ENCODE measurements at regions not wholly inside any gene's neighbourhood (a gene's known extent, or its start where the extent isn't known, plus 50 kb on each side); places are given as distances from the start of the nearest gene placed in this dataset.

DNA sequence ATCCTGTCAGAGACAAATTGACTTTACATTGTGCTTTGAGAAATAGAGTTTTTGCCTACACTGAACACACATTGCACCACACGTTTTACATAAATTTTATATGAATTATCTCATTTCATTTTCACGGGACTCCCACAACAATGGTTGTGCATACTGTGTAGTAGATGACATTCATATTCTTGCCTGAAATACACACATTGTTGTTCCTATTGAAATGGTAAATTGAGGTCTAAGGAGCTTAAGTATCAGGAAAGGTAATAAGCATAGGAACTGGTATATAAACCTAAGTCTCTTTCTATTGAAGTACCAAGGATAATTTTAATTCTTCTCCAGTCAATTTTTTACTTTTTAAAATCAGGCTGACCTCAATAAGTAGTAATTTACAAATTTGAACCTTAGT is 473.7 kb upstream of the DEPDC1 start:
- intact Hi-C loops (cut with DNase I, micrococcal nuclease): no loop called here
- ChIA-PET CTCF (no interaction called here), POLR2A (no interaction called here)

DNA sequence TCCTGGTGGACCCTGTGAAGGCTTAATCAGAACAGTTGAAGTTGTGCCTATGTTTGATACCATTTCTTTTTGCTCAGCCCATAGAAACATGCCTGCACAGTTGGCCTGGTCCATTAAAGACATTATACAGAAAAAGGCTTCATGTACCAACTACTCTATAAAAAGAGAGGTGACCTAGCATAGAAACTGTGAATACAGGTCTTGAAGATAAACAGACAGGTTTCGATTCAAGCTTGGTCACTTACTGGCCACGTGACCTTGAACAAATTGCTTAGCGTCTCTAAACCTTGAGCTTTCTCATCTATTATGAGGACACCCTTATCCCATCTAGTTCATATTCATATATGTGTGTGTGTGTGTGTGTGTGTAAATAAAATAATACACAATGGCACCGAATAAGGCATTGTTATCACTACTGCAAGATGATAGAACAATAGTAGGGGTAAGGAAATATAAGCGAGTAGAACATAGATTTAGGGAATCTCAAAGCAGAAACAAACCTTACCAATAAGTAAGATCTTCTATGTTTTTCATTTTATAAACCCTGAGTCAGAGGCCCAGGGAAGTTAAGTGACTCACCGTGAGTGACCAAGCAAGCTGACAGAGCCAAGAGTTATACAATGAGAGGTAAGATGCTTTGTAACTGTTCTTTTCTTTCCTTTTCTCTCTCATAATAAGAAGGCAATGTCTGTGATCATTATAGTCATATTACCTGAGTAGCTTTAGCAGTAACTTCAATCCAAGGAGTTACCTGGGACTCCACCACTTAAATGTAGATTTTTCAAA is 476.8 kb upstream of the DEPDC1 start:
- ChIA-PET POLR2A (no interaction called here), CTCF (no interaction called here)
- Mint-ChIP-seq H3K36me3 (ENCODE audit: low read depth) (no peaks in the 10 kb centered on the region), H3K4me3 (no peak overlapping the region), H3K4me1 (ENCODE audit: low read depth) (no peaks in the 10 kb centered on the region), H3K9me3 (peaks cover 3% of the 10 kb centered on the region), H3K27ac (no peak overlapping the region), H3K27me3 (no peaks in the 10 kb centered on the region)
- Histone ChIP-seq H3K36me3 (ENCODE audit: insufficient read depth, low read length) (no peaks in the 10 kb centered on the region), H3K9me3 (ENCODE audit: control insufficient read depth in 1 of 2, insufficient read depth in 1 of 2, low read length in 2 of 2) (no peaks in the 10 kb centered on the region), H3K27ac (ENCODE audit: low read depth in 1 of 2, low read length in 2 of 2) (no peak overlapping the region), H3K4me3 (ENCODE audit: low read length) (no peak overlapping the region), H3K4me1 (ENCODE audit: insufficient read depth, low read length) (no peaks in the 10 kb centered on the region), H3K27me3 (ENCODE audit: control insufficient read depth in 1 of 2, insufficient read depth in 2 of 2, low read length in 2 of 2) (no peaks in the 10 kb centered on the region)
- no peak for ATAC-seq (ENCODE audit: poor library complexity)
- intact Hi-C loops (cut with DNase I, micrococcal nuclease): no loop called here
- no peak for DNase-seq
- TF ChIP-seq, protein P1, sequence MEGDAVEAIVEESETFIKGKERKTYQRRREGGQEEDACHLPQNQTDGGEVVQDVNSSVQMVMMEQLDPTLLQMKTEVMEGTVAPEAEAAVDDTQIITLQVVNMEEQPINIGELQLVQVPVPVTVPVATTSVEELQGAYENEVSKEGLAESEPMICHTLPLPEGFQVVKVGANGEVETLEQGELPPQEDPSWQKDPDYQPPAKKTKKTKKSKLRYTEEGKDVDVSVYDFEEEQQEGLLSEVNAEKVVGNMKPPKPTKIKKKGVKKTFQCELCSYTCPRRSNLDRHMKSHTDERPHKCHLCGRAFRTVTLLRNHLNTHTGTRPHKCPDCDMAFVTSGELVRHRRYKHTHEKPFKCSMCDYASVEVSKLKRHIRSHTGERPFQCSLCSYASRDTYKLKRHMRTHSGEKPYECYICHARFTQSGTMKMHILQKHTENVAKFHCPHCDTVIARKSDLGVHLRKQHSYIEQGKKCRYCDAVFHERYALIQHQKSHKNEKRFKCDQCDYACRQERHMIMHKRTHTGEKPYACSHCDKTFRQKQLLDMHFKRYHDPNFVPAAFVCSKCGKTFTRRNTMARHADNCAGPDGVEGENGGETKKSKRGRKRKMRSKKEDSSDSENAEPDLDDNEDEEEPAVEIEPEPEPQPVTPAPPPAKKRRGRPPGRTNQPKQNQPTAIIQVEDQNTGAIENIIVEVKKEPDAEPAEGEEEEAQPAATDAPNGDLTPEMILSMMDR (IDR thresholded peaks at IDR 0.05): no peak

More for the DNA sequence above, 473.7 kb upstream of the DEPDC1 start:
- Histone ChIP-seq H3K27me3 (ENCODE audit: control insufficient read depth in 1 of 2, insufficient read depth in 2 of 2, low read length in 2 of 2) (no peaks in the 10 kb centered on the region), H3K4me3 (ENCODE audit: low read length) (no peak overlapping the region), H3K4me1 (ENCODE audit: insufficient read depth, low read length) (no peaks in the 10 kb centered on the region), H3K9me3 (ENCODE audit: control insufficient read depth in 1 of 2, insufficient read depth in 1 of 2, low read length in 2 of 2) (no peaks in the 10 kb centered on the region), H3K27ac (ENCODE audit: low read depth in 1 of 2, low read length in 2 of 2) (no peak overlapping the region), H3K36me3 (ENCODE audit: insufficient read depth, low read length) (no peaks in the 10 kb centered on the region)
- no peaks in the 10 kb centered on the region for H3K36me3 Mint-ChIP-seq (ENCODE audit: low read depth)
- no peaks in the 10 kb centered on the region for H3K4me1 Mint-ChIP-seq (ENCODE audit: low read depth)
- no peaks in the 10 kb centered on the region for H3K27me3 Mint-ChIP-seq
- TF ChIP-seq, protein P1 (IDR thresholded peaks at IDR 0.05): no peak
- DNase-seq (no peak), ATAC-seq (ENCODE audit: poor library complexity) (no peak)
- peaks cover 4% of the 10 kb centered on the region for H3K9me3 Mint-ChIP-seq
- H3K4me3 Mint-ChIP-seq: no peak overlapping the region
- no peak overlapping the region for H3K27ac Mint-ChIP-seq

DNA sequence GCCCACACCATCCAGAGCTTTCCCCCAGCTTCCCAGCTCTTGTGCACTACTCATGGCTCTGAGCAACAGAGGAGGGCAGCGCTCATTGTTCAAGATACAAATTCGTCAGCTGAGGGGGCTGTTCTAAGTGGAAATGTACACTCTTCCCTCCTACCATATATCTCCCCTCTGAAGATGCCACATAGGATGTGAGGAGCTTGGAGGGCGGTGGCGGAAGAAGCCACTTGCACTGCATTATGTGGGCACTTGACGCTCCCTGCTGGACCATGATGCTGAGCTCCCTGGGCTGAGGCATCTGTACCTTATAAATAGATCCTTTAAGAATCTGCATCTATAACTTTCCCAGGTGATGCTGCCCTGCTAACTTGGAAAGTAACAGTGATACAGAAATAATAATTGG is 477.6 kb upstream of the DEPDC1 start:
- POLR2A ChIA-PET: no interaction called here
- no peak overlapping the region for H3K4me3 ChIP-seq (ENCODE audit: low read length)
- ATAC-seq (ENCODE audit: poor library complexity) (no peak), DNase-seq (no peak)
- no peak overlapping the region for H3K27ac ChIP-seq (ENCODE audit: low read depth in 1 of 2, low read length in 2 of 2)
- no peak overlapping the region for H3K27ac Mint-ChIP-seq
- H3K4me1 ChIP-seq (ENCODE audit: insufficient read depth, low read length): no peaks in the 10 kb centered on the region
- no peak overlapping the region for H3K4me3 Mint-ChIP-seq
- CTCF ChIA-PET: no interaction called here
- TF ChIP-seq, protein P1 (IDR thresholded peaks at IDR 0.05): no peak
- no peaks in the 10 kb centered on the region for H3K4me1 Mint-ChIP-seq (ENCODE audit: low read depth)
- H3K27me3 ChIP-seq (ENCODE audit: control insufficient read depth in 1 of 2, insufficient read depth in 2 of 2, low read length in 2 of 2): no peaks in the 10 kb centered on the region
- H3K27me3 Mint-ChIP-seq: no peaks in the 10 kb centered on the region
- intact Hi-C loops (cut with DNase I, micrococcal nuclease): no loop called here
- no peaks in the 10 kb centered on the region for H3K36me3 ChIP-seq (ENCODE audit: insufficient read depth, low read length)
- H3K9me3 Mint-ChIP-seq: no peaks in the 10 kb centered on the region
- H3K9me3 ChIP-seq (ENCODE audit: control insufficient read depth in 1 of 2, insufficient read depth in 1 of 2, low read length in 2 of 2): no peaks in the 10 kb centered on the region
- H3K36me3 Mint-ChIP-seq (ENCODE audit: low read depth): no peaks in the 10 kb centered on the region
